ENCODE measurements at regions not wholly inside any gene's neighbourhood (a gene's known extent, or its start where the extent isn't known, plus 50 kb on each side); places are given as distances from the start of the nearest gene placed in this dataset.

DNA sequence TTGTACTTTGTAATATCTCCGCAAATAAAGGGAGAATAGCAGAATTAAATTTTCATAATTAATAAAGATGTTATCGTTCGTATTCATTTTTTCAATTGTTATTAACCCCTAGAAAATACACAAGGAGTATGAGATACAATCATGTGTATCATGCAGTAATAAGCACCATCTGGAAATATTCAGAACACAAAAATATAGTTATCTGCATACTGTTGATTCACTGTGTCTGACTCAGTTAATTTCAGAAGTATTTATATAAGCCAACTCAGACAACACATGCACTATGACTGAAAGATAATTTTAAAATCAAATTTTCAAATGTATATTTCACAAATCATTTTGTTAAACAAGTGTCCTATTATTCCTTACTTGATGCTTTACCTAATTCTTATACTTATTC lies 1954.8 kb downstream of the ARAP2 start:
- TF ChIP-seq EGR1 (IDR thresholded peaks at IDR 0.05) (no peak), ZBTB7A (IDR thresholded peaks at IDR 0.05; ENCODE audit: low read depth) (no peak)
- TF ChIP-seq, protein P1, sequence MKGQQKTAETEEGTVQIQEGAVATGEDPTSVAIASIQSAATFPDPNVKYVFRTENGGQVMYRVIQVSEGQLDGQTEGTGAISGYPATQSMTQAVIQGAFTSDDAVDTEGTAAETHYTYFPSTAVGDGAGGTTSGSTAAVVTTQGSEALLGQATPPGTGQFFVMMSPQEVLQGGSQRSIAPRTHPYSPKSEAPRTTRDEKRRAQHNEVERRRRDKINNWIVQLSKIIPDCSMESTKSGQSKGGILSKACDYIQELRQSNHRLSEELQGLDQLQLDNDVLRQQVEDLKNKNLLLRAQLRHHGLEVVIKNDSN (IDR thresholded peaks at IDR 0.05) = no peak
- TF ChIP-seq, protein P2, sequence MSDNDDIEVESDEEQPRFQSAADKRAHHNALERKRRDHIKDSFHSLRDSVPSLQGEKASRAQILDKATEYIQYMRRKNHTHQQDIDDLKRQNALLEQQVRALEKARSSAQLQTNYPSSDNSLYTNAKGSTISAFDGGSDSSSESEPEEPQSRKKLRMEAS (IDR thresholded peaks at IDR 0.05) = no peak
